Inferior parietal cortex (tissue), 1 donor: ENCODE measurements at regions not wholly inside any gene's neighbourhood (a gene's known extent, or its start where the extent isn't known, plus 50 kb on each side); places are given as distances from the start of the nearest gene placed in this dataset.

Experiments
- DNase-seq: peaks from one replicate; pipeline ENCODE4 v3.0.0-alpha.2; 2016; ENCODE audit errors: extremely low spot score

DNA sequence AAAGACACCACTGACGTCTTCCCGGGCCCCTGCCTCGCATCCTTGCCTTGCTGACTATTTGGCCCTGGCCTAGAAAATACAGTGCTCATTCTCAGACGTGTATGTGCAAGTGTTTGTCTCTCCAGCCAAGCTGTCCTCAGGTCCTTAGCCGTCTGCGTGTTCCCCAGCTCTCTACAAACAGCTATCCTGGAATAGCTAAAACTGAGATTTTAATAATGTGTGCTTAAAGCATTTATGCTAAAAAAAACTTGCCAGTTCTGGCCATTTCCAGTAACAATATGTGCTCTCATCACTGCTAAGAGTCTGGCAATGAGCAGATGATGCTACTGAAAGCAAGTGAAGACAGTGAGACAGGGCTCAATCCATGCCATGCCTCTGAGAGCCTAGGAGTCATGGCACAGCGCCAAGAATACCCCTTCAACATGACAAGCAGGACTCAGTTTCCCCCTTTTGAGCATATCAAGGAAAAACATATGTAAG lies 55.7 kb downstream of the IRF2BP2 start:
- DNase-seq, result peak; percentile 59

- peak; percentile 45 for DNase-seq
Measured at GRCh38 chr1:234553240-234554188, 56.5 kb downstream of the IRF2BP2 start.

DNA sequence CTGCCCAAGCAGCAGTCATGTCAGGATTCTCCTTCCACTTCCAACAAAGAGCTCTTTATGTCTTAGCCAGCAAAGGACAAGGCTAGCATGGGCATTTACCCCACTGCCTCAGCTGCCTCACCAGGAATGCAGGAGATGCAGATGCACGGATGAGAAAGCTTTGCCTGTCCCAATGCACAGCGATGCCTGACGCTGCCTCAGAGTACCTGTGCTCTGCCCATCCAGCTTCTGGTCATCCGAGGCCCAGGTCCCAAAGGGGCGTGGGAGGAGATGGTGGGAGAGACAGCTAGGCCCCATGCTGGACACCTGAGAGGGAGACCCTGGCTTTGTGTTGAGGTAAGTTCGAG lies 59.0 kb downstream of the IRF2BP2 start:
- DNase-seq, result no peak

GRCh38 chr1:234550341-234551031 lies 59.5 kb downstream of the IRF2BP2 start:
- peak; percentile 64 for DNase-seq

DNA sequence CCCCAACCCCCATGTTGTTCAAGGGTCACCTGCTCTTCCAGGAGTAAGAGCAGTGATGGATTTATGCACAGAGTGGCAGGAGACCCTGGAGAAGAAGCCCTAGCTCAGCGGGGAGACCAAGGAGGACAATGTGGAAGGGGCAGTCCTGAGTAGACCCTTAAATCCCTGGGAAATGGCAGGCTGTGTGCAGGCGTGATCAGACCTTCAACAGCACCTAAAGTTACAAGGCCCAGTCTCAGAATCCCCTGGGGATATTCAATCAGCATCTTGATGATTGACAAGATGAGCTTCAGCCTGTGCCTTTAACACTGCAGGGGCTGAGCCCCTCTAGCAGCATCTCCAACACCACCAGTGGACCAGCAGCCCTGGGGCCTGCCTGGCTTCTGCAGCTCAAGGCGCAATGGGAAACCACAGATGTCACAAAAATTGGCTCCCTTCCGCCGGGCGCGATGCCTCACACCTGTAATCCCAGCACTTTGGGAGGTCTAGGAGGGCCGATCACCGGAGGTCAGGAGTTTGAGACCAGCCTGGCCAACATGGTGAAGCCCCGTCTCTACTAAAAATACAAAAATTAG lies 60.4 kb downstream of the IRF2BP2 start:
- DNase-seq, result no peak

DNA sequence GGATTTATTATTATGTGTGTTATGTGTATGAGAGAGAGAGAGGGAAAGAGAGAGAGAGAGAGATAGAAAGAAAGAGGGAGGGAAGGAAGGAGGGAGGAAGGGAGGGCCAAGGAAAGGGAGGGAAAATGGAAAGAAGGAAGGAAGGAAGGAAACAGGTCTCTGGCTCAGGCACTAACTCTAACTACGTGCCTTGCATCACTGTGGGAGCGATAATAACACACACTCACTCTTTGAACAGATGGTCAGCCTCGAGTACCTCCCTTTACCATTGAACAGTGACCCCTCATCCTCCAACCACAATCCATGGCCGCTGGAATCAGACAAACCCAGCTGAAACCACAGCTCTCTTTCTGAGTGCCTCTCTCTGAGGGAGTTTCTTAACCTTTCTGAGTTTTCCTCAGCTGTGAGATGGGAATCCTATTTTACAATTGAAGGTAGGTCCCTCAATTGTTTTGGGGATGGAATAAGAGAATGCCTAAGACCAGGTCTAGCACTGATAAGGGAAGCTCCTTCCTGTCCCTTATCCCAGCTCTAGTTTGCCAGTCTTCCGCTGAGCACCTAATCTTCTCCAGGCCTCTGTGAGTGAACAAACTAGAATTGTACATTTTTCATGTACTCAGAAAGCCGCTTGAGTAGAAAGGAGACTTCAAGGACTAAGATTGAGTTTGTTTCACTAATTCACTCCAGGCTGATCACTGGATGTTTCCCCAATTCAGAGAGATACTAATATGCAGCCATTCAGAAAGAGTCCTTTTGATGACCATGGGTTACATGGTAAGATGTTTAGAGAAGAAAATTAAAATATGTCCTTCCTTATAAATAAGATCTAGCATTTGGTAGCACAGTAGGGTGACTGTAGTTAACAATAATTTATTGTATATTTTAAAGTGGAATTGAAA lies 62.8 kb downstream of the IRF2BP2 start:
- DNase-seq, result no peak

DNA sequence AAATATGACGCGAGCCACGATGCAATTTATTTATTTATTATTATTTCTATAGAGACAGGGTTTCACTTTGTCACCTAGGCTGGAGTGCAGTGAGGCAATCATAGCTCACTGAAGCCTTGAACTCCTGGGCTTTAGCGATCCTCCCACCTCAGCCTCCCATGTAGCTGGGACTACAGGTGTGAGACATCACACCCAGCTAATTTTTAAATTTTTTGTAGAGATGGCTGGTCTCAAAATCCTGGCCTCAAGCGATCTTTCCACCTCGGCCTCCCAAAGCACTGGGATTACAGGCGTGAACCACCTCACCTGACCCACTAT lies 63.6 kb downstream of the IRF2BP2 start:
- no peak for DNase-seq

- DNase-seq, result peak; percentile 51
Measured at GRCh38 chr1:234545517-234546386, 64.2 kb downstream of the IRF2BP2 start.

- DNase-seq, result peak; percentile 89
Measured at GRCh38 chr1:234544087-234544579, 65.2 kb upstream of the TARBP1 start.

DNA sequence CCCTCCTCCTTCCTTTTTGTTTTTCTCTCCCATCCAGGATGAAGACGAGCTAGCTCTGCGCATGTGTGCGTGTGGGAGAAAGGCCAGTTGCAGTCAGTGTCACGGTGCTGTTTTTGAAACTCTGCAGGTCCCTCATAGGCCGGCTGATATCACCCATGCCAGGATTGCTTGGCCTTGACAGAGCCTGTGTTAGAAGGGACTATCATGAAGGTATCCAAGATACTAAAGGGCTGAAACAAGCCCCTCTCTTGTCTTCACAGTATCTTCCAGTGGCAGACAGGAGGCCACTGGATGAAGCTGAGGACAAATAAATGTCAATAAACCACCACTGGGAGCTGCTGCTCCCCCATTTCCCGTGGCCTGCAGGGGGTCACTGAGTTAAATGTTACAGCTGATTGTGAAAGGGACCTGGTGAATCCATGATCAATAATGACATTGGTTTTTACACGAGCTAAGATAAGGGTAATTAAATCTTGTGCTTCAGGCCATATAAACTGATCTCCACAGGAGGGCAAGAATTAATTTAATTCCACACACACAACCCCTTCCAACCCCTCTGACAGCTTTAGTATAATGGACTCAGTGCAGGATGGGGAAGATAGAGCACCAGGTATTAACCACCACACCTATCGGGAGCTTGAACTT lies 64.6 kb upstream of the TARBP1 start:
- peak; percentile 42 for DNase-seq

DNA sequence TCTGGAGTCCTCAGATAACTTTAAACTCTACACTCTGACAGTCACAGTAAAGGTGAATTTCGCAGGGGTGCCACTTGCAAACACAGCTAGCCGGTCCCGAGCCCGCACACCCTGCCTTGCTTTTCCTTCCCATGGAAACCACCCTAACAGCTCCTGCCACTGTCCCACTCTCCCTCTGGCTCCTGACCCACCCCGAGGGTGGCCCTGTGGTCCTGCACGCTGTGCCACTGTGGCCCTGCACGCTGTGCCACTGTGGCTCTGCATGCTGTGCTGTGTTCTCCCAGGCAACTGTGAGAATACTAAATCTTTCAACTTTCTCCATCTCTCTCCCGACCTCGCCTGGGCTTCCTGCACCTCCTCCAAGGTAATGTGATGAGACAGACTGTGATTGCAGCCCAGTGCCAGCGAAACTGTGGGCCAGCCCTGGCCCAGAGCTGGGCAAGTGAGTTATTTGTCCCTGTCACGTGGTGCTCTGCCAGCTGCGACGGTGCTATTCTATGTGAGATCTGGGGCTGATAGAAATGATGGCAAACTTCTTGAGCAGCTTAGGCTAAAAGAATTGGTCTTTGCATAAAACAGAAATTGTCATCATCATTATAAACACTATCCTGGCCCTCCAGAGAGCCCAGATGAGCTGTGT lies 63.4 kb upstream of the TARBP1 start:
- DNase-seq, result no peak

DNA sequence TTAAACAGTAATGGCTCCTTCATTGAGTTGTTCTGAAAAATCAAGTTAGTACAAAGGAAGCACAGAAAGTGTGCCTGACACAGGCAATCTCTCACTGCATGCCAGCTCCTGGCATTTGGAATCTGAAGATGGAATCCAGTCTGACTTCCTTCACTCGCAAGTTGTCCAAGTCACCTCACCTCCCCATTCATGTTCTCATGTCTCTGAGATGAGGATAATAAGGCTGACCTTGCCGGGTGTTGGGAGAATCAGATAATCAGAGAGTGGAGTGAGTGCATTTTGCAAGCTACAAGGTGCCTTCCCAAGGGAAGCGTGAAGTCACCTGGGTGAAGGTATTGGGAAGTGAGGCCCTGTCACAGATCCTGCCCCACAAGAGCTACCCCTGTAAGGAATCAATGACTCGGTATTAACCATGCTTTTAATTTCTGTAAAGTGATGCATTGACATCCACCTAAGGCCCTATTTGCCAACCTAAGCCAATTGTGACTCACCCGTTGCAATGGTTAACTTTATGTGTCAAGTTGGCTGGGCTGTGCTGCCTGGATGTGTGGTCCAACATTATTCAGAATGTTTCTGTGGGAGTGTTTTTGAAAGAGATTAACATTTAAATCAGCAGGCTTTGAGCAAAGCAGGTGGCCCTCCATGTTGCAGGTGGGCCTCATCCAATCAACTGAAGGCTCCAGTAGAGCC lies 62.5 kb upstream of the TARBP1 start:
- no peak for DNase-seq

DNA sequence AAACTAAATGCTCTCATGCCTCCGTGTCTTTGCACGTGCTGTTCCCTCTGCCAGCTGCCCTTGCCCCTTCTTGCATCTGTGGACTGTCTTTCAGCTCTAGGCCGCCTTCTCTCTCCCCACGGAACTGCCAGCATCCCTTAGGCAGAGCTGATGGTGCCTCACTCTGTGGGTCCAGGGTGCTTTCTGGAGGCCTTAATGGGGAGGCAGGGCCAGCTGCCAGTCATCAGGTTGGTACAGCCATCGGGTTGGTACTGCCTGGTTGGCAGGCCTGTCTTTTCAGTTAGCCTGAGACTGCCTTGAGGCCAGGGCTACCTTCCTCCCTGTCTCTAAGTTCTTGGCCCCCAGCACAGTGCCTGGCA lies 61.4 kb upstream of the TARBP1 start:
- no peak for DNase-seq

DNA sequence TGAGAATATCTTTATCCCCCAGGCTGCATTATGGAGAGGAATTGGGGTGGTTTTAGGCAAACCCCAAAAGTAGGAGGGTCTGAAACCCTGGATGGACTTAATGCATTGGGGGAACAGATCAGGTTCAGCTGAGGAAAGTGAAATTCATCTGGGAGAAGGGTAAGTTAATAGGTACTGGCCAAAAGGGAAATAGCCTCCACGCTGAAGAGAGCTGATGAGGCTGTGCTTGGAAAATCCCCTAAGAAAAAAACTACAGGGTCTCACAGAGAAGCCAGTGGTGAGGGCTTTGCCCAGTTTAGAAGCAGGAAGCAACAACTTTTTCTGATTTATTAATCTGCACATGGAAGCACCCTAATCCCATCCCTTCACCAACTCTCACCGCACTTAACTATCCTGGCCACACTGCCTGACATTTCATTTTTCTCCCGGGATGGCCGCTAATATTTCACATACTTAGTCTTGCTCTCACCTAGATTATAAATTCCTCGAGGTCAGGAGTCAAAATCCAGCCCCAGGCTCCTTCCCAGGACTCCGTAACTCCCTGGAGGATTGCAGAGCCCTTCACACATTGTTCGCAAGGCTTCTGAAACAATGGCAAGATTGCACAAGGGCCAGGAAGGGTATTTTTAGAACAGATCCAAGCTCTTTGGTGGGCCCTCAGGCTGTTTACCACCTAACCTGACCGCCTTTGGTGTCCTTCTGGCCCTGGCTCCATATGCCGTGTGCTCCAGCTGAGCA lies 60.9 kb upstream of the TARBP1 start:
- DNase-seq, result no peak

- DNase-seq, result no peak
Measured at GRCh38 chr1:234538930-234539649, 60.1 kb upstream of the TARBP1 start.

DNA sequence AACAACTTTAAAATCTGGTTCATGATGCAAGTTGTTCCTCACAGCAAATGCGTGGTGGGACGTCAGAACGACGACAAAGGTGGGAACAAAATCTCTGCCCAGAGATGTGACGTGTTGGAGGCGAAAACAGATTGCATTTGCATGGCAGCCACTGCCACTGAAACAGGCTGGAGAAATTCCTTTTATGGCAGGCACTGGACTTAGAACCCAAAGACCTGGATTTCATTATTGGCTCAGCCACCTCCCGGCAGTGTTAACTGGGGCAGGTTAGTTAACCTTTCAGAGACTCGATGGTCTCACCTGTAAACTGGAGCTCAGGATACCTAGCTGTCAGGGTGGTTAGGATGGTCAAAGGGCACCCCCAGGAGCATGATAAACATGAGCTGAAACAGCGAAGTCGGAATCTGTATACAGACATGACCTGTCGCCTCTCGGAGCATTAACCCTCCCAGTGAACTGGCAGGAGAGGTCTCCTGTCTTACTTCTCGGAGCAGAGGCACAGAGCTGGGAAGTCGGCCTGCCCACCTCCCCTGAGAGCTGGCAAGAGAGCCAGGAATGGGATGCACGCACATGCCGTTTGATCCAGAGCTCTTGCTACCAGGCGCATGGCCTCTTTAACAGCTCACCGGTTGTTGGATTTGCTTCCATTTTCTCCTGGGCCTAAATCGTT lies 59.2 kb upstream of the TARBP1 start:
- no peak for DNase-seq

- DNase-seq, result no peak
Measured at GRCh38 chr1:234537236-234537635, 58.3 kb upstream of the TARBP1 start.
